Esophagus (tissue), 2 donors: ENCODE measurements at regions not wholly inside any gene's neighbourhood (a gene's known extent, or its start where the extent isn't known, plus 50 kb on each side); places are given as distances from the start of the nearest gene placed in this dataset.

Experiments
- H3K27ac ChIP-seq, 2 donors: one replicate each; pipeline ENCODE4 v1.5.1; 2013; ENCODE audit warnings: low read depth in 2 of 2, mild to moderate bottlenecking in 2 of 2, inconsistent platforms in 1 of 2, low read length in 1 of 2, moderate library complexity in 1 of 2
- H3K27me3 ChIP-seq, 2 donors: one replicate each; pipeline ENCODE4 v1.6.1; 2013; ENCODE audit warnings: low read length in 2 of 2, control low read depth in 1 of 2, mild to moderate bottlenecking in 1 of 2; ENCODE audit not compliant: insufficient read depth in 2 of 2, control insufficient read depth in 1 of 2
- H3K36me3 ChIP-seq, 2 donors: one replicate each; pipeline ENCODE4 v1.6.1; 2013; ENCODE audit warnings: low read length in 1 of 2; ENCODE audit not compliant: control insufficient read depth in 2 of 2, insufficient read depth in 2 of 2
- H3K4me1 ChIP-seq, 2 donors: one replicate each; pipeline ENCODE4 v1.6.1; 2013; ENCODE audit warnings: low read length in 1 of 2; ENCODE audit not compliant: control insufficient read depth in 2 of 2, insufficient read depth in 2 of 2
- H3K4me3 ChIP-seq, 2 donors: one replicate each; pipeline ENCODE4 v1.5.1; 2013; ENCODE audit warnings: low read length in 2 of 2, mild to moderate bottlenecking in 2 of 2, low read depth in 1 of 2, moderate library complexity in 1 of 2
- H3K9me3 ChIP-seq, 2 donors: one replicate each; pipeline ENCODE4 v1.6.1; 2013; ENCODE audit warnings: mild to moderate bottlenecking in 2 of 2, low read depth in 1 of 2, low read length in 1 of 2, moderate library complexity in 1 of 2; ENCODE audit not compliant: control insufficient read depth in 2 of 2, insufficient read depth in 1 of 2
- WGBS, 2 donors: extraction: QIAGEN DNeasy Blood & Tissue Kit; methylation state at CpG; one replicate each; pipeline ENCODE4 v1.1.7; 2013; 5-methylcytosine and 5-hydroxymethylcytosine counted together
- donor health status: healthy with polysubstance abuse.
- donor health status: Bipolar disorder and iron deficiency.

GRCh38 chr2:157196956-157197355 is 60.5 kb upstream of the GALNT5 start:
- H3K4me1 ChIP-seq = no peaks in the 10 kb centered on the region
- H3K9me3 ChIP-seq = no peaks in the 10 kb centered on the region
- WGBS, 2 donors = 81 to 82% methylated on average over 7 of the region's 7 CpGs
- H3K27me3 ChIP-seq = no peaks in the 10 kb centered on the region
- H3K4me3 ChIP-seq = no peak overlapping the region
- H3K36me3 ChIP-seq = no peaks in the 10 kb centered on the region
- H3K27ac ChIP-seq = no peak overlapping the region

- Histone ChIP-seq H3K27ac (no peak overlapping the region), H3K36me3 (no peaks in the 10 kb centered on the region), H3K4me3 (no peak overlapping the region), H3K4me1 (no peaks in the 10 kb centered on the region), H3K27me3 (no peaks in the 10 kb centered on the region), H3K9me3 (no peaks in the 10 kb centered on the region)
- 78 to 82% methylated on average over 1 of the region's 1 CpG for WGBS, 2 donors
Observed at GRCh38 chr2:157197848-157198247, 59.7 kb upstream of the GALNT5 start.

- Histone ChIP-seq H3K9me3 (no peaks in the 10 kb centered on the region), H3K36me3 (no peaks in the 10 kb centered on the region), H3K27me3 (no peaks in the 10 kb centered on the region), H3K4me3 (no peak overlapping the region), H3K27ac (no peak overlapping the region), H3K4me1 (no peaks in the 10 kb centered on the region)
- WGBS, 2 donors = 91 to 92% methylated on average over 4 of the region's 4 CpGs
Observed at GRCh38 chr2:157203651-157204050, 53.9 kb upstream of the GALNT5 start.

GRCh38 chr2:157204401-157204800 is 53.1 kb upstream of the GALNT5 start:
- Histone ChIP-seq H3K27me3 (no peaks in the 10 kb centered on the region), H3K27ac (no peak overlapping the region), H3K4me3 (no peak overlapping the region), H3K4me1 (no peaks in the 10 kb centered on the region), H3K9me3 (no peaks in the 10 kb centered on the region), H3K36me3 (no peaks in the 10 kb centered on the region)
- 89 to 93% methylated on average over 3 of the region's 3 CpGs for WGBS, 2 donors

- 69 to 71% methylated on average over 3 of the region's 3 CpGs for WGBS, 2 donors
- Histone ChIP-seq H3K36me3 (no peaks in the 10 kb centered on the region), H3K4me3 (no peak overlapping the region), H3K9me3 (no peaks in the 10 kb centered on the region), H3K27ac (no peak overlapping the region), H3K27me3 (no peaks in the 10 kb centered on the region), H3K4me1 (no peaks in the 10 kb centered on the region)
Observed at GRCh38 chr2:157206916-157207315, 50.6 kb upstream of the GALNT5 start.
